LoVo (cell line): ENCODE measurements at regions not wholly inside any gene's neighbourhood (a gene's known extent, or its start where the extent isn't known, plus 50 kb on each side); places are given as distances from the start of the nearest gene placed in this dataset.

Experiments
- DNase-seq: peaks from one replicate; pipeline ENCODE4 v3.0.0-alpha.2; 2016; ENCODE audit warnings: low spot score

DNA sequence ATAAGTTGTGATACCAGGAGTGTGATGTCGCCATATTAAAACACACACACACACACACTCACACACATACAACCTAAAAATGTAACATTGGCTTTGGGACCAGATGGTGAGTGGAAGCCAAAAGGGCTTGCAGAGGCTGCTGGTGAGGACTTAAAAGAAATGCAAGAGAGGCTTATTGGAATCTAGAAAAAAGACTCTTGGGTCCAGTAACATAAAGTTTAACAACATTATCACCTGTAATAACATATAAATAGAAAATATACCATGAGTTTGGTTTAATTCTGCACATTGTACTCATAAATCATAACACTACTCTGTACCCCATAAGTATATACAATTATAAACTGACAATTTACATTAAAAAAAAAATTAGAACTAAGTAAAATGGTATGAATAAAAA, 74.4 kb upstream of the MYCN start:
- DNase-seq = no peak

DNA sequence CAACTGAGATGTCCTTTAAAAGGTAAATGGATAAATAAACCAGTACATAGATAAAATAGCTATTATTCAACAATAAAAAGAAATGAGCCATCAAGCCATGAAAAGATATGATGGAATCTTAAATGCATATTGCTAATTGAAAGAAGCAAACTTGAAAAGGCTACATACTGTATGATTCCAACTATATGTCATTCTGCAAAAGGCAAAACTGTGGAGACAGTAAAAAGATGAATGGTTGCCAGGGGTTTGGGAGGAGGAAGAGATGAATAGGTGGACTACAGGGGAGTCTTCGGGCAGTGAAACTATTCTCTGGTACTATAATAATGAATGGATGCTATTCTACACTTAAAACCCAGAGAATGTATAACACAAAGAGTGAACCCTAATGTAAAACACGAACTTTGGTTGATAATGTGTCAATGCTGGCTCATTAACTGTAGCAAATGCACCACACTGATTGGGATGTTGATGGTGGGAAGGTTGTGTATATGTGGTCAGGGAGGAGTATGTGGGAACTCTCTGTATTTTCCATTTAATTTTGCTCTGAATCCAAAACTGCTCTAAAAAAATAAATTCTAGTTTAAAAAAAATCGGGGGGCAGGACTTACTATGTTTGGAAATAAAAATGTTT, 73.7 kb upstream of the MYCN start:
- DNase-seq = no peak

DNA sequence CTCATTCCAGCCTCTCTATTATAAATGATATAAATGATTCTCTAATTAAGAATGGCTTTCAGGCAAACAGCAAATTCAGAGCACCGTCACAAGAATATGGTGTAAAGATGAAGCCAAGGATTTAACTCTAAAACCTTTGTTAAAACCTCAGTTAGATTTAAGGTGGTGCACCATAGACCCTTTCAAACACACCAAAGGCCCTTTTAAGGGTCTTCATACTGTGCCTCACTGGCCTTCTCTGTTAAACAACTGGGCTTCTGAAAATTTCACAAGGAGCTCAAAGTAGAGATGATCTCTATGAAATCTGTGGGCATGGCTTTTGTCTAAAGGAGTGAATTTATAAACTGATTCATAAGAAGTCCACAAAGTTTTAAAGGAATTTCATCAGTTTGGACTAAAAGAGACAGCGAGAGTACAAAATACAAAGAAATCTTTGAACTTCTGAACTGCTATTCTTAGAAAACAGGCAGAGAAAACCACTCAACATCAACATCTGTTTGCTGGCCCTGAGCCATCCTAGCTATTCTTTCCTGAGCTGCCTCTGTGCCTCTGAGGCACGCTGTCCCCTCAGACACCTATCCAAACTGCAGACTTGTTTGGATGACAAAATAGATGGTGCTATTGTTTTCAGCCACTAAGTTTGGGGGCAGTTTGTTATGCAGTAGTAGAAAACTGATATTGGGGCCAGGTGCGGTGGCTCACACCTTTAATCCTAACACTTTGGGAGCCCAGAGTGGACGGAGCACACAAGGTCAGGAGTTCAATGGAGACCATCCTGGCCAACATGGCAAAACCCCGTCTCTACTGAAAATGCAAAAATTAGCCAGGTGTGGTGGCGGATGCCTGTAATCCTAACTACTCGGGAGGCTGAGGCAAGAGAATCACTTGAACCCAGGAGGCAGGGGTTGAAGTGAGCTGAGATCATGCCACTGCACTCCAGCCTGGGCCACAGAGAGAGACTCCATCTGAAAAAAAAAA, 72.9 kb upstream of the MYCN start:
- DNase-seq = no peak

DNA sequence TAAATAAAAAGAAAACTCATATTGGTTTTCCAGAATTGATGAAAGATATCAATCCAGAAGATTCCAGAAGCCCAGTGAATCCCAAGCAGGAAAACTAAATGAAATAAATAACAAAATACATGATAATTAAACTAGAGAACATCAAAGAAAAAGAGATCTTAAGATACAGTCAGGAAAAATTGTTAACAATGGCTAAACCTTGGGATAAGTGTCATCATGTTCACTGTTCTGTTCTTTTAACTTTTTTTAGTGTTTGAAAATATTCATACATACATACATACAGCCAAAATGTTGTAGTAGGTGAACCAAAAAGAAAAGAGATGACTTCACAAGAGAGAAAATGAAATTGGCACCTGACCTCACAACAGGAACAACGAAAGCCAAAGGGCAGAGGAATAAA, 72.2 kb upstream of the MYCN start:
- DNase-seq = no peak

DNA sequence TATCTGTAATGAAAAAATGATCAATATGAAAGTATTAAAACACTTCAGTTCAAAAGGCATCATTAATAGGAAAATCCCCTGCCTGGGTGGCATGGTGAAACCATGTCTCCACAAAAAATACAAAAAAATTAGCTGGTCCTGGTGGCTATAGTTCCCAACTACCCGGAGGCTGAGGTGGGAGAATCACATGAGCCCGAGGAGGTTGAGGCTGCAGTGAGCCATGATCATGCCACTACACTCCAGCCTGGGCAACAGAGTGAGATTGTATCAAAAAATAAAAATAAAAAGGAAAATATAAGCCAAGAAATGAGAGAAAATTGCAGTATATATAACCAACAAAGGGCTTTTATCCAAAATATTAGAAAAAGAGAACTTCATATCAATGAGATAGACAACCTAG, 71.6 kb upstream of the MYCN start:
- DNase-seq = no peak

GRCh38 chr2:15869396-15869795, 71.0 kb upstream of the MYCN start:
- DNase-seq = no peak

GRCh38 chr2:15869871-15870270, 70.5 kb upstream of the MYCN start:
- no peak for DNase-seq

- DNase-seq = no peak
Observed at GRCh38 chr2:15870565-15870964, 69.8 kb upstream of the MYCN start.

DNA sequence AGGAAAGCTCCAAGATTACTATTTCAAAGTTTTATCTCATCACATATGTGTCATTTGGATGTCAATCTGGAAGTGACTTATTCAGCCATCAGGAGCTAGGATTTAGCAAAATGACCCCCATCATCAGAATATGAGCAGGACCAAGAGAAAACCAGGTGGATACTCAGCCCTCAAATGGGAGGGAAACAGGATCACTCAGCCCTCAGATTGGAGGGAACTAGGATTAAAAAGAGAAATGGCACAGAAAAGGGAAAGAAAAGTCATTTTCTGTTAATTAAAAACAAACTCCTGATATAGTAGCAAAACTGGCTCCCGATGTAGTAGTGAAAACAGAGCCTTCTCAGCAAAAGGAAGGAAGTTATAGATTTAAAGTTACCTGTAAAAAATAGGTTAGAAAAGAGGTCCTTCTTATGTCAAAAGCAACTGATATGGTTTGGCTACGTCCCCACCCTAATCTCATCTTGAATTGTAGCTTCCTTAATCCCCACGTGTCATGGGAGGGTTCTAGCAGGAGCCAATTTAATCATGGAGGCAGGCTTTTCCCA, 69.0 kb upstream of the MYCN start:
- no peak for DNase-seq

GRCh38 chr2:15872854-15873253, 67.5 kb upstream of the MYCN start:
- no peak for DNase-seq

- no peak for DNase-seq
Observed at GRCh38 chr2:15874321-15874720, 66.0 kb upstream of the MYCN start.

- no peak for DNase-seq
Observed at GRCh38 chr2:15874854-15875804, 65.2 kb upstream of the MYCN start.

DNA sequence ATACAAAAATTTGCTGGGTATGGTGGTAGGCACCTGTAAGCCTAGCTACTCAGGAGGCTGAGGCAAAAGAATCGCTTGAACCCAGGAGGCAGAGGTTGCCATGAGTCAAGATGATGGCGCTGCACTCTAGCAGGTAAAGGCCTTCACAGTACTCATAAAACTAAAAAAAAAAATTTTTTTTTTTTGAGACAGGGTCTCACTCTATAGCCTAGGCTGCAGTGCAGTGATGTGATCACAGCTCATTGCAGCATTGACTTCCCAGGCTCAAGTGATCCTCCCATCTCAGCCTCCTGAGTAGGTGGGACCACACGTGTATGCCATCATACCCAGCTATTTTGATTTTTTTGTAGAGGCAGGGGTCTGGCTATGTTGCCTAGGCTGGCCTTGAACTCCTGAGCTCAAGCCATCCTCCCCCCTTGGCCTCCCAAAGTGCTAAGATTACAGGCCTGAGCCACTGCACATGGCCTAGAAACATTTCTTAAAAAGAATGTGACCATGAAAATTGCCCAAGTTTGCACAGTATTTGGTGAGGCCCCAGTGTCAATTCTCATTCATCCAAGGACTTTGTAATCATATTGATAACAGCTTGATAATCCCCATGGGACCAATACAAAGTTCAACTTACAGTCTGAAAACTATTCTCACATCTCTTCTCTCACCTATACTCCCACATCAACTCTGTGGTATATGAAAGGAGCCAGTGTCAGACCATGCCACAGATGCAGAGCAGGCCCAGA, 64.2 kb upstream of the MYCN start:
- no peak for DNase-seq

GRCh38 chr2:15880226-15881119, 59.9 kb upstream of the MYCN start:
- DNase-seq = no peak

GRCh38 chr2:15881120-15881433, 59.3 kb upstream of the MYCN start:
- no peak for DNase-seq

DNA sequence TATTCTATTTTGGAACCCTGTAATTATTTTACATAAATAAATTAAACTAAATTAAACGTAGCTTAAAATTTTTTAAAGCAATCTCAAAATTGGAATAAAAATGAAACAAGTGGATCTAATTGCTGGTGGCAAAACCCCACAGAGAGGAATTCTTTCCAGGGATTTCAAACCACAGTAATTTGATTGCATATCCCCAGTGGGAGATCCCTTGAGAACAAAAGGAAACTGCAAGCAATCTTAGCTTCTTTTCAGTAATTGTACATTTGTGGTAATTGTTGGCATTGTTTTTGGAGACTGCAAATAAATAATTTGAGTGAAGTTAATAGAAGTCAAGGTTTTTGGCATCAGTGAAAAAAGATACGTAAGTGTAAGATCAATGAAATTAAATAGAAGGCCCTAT, 58.7 kb upstream of the MYCN start:
- DNase-seq = no peak

GRCh38 chr2:15882761-15883497, 57.4 kb upstream of the MYCN start:
- no peak for DNase-seq

DNA sequence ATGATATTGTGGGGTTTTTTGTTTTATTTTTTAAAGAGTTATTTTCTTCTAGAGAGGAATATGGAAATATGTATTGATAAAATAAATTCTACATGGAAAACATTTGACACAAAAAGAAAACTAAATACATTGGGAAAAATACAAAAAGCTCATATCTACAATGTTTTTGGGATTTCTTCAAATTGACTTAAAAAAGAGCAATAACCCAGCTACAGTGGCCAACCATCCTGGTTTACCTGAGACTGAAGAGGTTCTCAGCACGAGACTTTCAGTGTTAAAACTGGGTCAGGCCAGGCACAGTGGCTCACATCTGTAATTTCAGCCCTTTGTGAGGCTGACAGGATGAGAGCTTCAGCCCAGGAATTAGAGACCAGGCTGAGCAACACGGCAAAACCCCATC, 56.7 kb upstream of the MYCN start:
- no peak for DNase-seq

- DNase-seq = no peak
Observed at GRCh38 chr2:15884790-15885189, 55.6 kb upstream of the MYCN start.

GRCh38 chr2:15886231-15886630, 54.1 kb upstream of the MYCN start:
- no peak for DNase-seq
